GM12874 (cell line): ENCODE measurements at regions not wholly inside any gene's neighbourhood (a gene's known extent, or its start where the extent isn't known, plus 50 kb on each side); places are given as distances from the start of the nearest gene placed in this dataset.

Experiments used
- TF ChIP-seq, protein P1 (sequence below): IDR thresholded peaks from 2 replicates; pipeline ENCODE4 v1.5.1; 2011; ENCODE audit warnings: low read depth, mild to moderate bottlenecking, control low read depth, low read length, moderate library complexity; ENCODE audit not compliant: insufficient read depth

DNA sequence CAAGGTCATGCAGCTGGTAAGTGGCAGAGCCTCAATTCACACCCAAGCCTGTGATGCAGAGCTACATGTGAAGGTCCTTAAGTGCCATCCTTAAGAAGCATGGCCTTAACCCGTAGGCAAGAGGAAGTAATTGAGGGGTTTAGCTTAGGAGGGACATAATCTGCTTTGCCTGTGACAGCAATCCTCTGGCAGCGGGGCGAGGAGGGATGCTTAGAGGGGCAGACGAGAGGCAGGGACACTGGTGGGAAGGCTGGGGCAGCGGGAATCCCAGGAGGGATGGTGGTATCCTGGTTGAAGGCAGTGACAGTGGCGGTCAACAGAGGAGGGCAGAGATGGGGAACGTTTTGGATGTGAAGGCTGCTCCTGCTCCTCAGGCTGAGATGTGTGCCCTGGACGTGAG, 88.1 kb downstream of the EFNB1 start:
- TF ChIP-seq, protein P1, sequence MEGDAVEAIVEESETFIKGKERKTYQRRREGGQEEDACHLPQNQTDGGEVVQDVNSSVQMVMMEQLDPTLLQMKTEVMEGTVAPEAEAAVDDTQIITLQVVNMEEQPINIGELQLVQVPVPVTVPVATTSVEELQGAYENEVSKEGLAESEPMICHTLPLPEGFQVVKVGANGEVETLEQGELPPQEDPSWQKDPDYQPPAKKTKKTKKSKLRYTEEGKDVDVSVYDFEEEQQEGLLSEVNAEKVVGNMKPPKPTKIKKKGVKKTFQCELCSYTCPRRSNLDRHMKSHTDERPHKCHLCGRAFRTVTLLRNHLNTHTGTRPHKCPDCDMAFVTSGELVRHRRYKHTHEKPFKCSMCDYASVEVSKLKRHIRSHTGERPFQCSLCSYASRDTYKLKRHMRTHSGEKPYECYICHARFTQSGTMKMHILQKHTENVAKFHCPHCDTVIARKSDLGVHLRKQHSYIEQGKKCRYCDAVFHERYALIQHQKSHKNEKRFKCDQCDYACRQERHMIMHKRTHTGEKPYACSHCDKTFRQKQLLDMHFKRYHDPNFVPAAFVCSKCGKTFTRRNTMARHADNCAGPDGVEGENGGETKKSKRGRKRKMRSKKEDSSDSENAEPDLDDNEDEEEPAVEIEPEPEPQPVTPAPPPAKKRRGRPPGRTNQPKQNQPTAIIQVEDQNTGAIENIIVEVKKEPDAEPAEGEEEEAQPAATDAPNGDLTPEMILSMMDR: no peak

DNA sequence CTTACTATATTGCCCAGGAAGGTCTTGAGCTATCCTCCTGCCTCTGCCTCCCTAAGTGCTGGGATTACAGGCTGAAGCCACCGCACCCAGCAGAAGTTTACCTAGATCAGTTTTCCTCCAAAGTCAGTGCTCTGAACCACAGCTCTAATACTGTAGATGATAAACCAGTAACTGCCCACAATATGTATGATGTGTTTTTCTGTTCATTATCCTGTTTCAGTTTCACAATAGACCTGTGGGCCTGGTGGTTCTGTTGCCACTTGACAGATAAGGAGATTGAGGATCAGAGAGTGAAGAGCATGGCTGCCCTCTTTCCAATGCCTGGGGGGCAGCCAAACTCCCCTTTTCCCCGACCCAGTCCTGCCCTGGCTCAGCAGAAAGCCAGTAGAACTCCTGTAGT, 87.0 kb downstream of the EFNB1 start:
- TF ChIP-seq, protein P1: no peak

DNA sequence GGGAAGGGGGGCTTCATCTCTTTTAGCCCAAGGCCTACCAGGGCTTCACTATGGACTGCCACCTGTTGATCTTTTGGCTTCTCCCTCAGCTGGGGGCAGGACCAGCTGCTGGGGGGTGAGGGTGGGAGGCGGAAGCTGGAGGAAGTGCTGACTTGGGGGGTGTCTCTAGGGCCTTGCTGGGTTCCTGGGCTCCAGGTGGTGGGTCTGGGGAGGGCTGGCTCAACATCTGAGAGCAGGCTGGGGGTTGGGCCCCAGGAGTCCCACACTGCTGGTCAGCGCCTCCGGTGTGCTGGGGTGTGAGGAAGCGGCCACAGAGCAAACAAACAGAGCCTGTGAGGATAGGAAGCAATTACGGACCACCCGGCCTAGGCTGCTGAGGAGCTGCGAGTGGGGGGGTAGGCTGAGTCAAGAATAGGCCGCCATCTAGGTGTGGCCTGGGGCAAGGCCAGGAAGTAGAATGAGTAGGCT, 85.7 kb downstream of the EFNB1 start:
- TF ChIP-seq, protein P1: no peak

DNA sequence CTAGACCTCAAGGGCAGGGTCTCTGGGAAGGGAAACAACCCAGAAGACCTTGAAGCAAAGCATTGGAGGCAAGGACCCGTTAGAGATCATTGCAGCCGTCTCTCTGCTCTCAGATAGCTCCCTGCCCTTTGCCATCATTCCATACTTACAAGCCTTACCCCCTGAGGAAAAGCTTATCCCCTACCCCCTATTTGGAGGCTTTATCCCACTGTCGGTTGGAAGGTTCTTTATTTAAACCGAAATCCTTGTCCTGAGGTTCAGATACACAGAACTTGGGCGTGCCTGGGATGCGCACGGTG, 84.4 kb downstream of the EFNB1 start:
- TF ChIP-seq, protein P1: no peak

DNA sequence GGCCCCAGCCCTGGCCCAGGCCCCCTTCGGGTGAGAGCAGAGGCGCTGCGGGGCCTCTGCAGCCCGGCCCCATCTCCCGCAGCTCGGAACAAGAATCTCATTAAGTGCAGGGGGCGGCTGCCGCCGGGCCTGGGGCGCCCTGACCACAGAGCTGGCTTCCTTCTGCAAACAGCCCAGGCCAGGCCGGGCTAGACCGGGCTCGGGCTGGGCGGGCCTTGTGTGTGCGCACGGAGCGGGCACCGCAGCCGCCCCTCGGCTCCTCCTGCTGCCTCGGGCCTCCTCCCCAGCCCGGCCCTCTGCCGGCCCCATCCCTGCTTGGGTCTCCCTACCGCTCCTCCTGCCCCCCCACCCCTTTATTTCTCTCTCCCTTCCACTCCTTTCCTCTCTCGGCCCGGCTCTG, 83.3 kb downstream of the EFNB1 start:
- TF ChIP-seq, protein P1: no peak

DNA sequence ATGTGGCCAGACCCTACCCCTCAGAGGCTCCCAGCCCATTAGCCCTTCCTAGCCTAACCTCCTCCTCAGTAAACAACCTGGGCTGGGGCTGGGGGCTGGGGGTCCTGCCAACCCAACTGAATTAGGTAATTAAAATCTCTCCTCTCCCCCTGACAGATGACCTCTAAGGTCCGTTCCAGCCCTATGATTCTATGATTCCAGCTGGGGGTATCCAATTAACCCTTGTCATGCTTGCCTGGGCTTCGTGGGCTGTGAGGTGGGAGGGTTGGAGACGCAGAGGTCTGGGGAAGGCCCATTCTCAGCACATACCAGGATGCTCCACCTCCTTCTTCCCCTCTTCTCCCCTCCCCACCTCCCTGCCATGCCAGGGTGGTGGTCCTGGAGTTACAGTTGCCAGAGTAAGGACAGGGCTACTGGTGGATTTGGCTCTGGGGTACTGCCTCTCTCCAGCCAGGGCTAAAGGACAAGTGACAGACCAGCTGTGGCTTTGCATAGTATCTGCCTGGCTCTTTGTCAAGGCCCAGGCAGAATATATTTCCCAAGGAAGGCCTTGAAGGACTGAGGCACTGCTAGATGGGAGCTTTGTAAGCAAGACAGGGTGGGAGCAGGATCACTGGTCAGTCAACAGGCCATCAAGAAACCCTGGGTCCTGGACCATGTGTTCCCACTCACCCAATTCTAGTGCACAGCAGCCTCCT, 82.1 kb downstream of the EFNB1 start:
- TF ChIP-seq, protein P1: no peak

DNA sequence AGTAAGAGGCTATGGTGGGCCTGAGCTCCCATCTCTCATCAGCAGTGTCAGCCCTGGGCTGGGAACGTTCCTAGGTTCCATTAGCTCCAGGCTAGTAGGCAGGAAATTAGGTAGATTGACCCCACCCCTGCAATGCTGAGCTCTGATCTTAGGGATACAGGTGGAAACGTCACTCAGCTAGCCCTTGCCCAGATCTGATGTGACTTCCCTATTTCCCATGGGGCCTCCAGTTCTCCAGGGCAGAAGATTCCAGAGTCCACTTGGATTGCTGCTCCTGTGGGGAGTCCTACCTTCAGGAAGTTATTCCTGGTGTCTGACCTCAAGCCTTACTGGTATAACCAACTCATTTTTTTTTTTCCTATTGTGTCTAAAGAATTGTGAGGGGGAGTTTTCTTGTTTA, 81.1 kb downstream of the EFNB1 start:
- TF ChIP-seq, protein P1: no peak
